ENCODE measurements at regions not wholly inside any gene's neighbourhood (a gene's known extent, or its start where the extent isn't known, plus 50 kb on each side); places are given as distances from the start of the nearest gene placed in this dataset.

DNA sequence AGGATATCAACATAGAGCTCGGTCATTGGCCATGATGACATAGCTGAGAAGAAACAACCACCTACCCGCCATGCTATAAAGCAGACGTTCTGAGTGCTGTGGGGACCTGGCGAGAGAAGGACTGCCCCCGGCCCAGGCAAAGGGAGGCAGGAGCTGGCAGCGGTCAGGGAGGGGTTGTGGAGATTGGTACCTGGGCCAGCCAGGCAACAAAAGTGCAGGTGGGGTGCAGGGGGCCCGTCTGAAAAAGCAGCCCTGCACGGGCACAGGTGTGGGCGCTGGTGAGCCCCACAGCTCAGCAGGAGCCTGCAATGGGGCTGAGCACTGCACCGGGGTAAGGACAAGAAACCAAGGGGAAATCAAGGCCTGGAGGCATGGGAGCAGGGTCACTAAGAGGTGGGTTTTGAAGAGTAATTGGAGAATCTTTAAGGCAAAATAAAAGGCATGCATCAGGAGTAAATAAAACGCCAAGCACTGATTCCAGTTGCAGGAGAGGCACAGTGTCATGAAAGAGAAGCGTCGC is 464.0 kb downstream of the EIPR1 start:
- H2AFZ ChIP-seq (ENCODE audit: low read length), result no peak overlapping the region
- no peaks in the 10 kb centered on the region for H4K20me1 ChIP-seq (ENCODE audit: insufficient read depth, low read length)
- H3K36me3 ChIP-seq (ENCODE audit: insufficient read depth, low read length), result no peaks in the 10 kb centered on the region
- no peak overlapping the region for H3K27ac ChIP-seq (ENCODE audit: low read depth, low read length)
- no peaks in the 10 kb centered on the region for H3K79me2 ChIP-seq (ENCODE audit: insufficient read depth, low read length)
- no peaks in the 10 kb centered on the region for H3K27me3 ChIP-seq (ENCODE audit: insufficient read depth, low read length)
- no peak for DNase-seq (ENCODE audit: insufficient read length, low spot score, missing footprints)
- peaks cover 2% of the 10 kb centered on the region for H3K9me3 ChIP-seq (ENCODE audit: low read depth, low read length)
- no peak overlapping the region for H3K4me3 ChIP-seq (ENCODE audit: insufficient read depth, low read length)
- H3K4me2 ChIP-seq (ENCODE audit: insufficient read depth, low read length), result no peak overlapping the region
- no peaks in the 10 kb centered on the region for H3K4me1 ChIP-seq (ENCODE audit: insufficient read depth, low read length)
- TF ChIP-seq, protein P1, sequence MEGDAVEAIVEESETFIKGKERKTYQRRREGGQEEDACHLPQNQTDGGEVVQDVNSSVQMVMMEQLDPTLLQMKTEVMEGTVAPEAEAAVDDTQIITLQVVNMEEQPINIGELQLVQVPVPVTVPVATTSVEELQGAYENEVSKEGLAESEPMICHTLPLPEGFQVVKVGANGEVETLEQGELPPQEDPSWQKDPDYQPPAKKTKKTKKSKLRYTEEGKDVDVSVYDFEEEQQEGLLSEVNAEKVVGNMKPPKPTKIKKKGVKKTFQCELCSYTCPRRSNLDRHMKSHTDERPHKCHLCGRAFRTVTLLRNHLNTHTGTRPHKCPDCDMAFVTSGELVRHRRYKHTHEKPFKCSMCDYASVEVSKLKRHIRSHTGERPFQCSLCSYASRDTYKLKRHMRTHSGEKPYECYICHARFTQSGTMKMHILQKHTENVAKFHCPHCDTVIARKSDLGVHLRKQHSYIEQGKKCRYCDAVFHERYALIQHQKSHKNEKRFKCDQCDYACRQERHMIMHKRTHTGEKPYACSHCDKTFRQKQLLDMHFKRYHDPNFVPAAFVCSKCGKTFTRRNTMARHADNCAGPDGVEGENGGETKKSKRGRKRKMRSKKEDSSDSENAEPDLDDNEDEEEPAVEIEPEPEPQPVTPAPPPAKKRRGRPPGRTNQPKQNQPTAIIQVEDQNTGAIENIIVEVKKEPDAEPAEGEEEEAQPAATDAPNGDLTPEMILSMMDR (IDR thresholded peaks at IDR 0.05; ENCODE audit: extremely low read depth, low read depth, low read length), result no peak

- Histone ChIP-seq H3K27me3 (ENCODE audit: insufficient read depth, low read length) (no peaks in the 10 kb centered on the region), H2AFZ (ENCODE audit: low read length) (no peak overlapping the region), H3K4me1 (ENCODE audit: insufficient read depth, low read length) (no peaks in the 10 kb centered on the region), H3K4me2 (ENCODE audit: insufficient read depth, low read length) (no peak overlapping the region), H3K4me3 (ENCODE audit: insufficient read depth, low read length) (no peak overlapping the region), H3K36me3 (ENCODE audit: insufficient read depth, low read length) (no peaks in the 10 kb centered on the region), H3K9me3 (ENCODE audit: low read depth, low read length) (peaks cover 2% of the 10 kb centered on the region), H3K79me2 (ENCODE audit: insufficient read depth, low read length) (no peaks in the 10 kb centered on the region), H4K20me1 (ENCODE audit: insufficient read depth, low read length) (no peaks in the 10 kb centered on the region), H3K27ac (ENCODE audit: low read depth, low read length) (no peak overlapping the region)
- TF ChIP-seq, protein P1 (IDR thresholded peaks at IDR 0.05; ENCODE audit: extremely low read depth, low read depth, low read length), result no peak
- DNase-seq (ENCODE audit: insufficient read length, low spot score, missing footprints), result no peak
Observed at GRCh38 chr2:2912731-2913130, 464.9 kb downstream of the EIPR1 start.

DNA sequence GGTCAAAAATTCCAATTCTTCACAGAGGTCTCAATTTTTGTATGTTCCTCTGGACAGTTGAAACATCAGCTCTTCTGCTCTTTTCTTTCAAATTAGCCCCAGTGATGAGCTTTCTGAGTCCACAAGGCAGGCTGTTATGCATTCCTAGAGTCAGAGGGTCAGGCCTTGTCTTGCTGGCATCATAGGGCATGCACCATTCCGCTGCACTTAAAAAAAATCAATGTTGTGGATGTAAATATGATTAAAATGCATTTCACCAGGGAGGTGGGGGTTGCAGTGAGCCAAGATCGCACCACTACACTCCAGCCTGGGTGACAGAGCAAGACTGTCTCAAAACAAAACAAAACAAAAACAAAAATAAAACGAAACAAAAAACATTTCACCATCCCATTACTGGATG is 465.3 kb downstream of the EIPR1 start:
- H4K20me1 ChIP-seq (ENCODE audit: insufficient read depth, low read length), result no peaks in the 10 kb centered on the region
- no peaks in the 10 kb centered on the region for H3K27me3 ChIP-seq (ENCODE audit: insufficient read depth, low read length)
- H3K4me3 ChIP-seq (ENCODE audit: insufficient read depth, low read length), result no peak overlapping the region
- no peak for DNase-seq (ENCODE audit: insufficient read length, low spot score, missing footprints)
- no peaks in the 10 kb centered on the region for H3K36me3 ChIP-seq (ENCODE audit: insufficient read depth, low read length)
- no peaks in the 10 kb centered on the region for H3K79me2 ChIP-seq (ENCODE audit: insufficient read depth, low read length)
- no peaks in the 10 kb centered on the region for H3K4me1 ChIP-seq (ENCODE audit: insufficient read depth, low read length)
- no peak overlapping the region for H3K27ac ChIP-seq (ENCODE audit: low read depth, low read length)
- TF ChIP-seq, protein P1 (IDR thresholded peaks at IDR 0.05; ENCODE audit: extremely low read depth, low read depth, low read length), result no peak
- H3K4me2 ChIP-seq (ENCODE audit: insufficient read depth, low read length), result no peak overlapping the region
- peaks cover 2% of the 10 kb centered on the region for H3K9me3 ChIP-seq (ENCODE audit: low read depth, low read length)
- H2AFZ ChIP-seq (ENCODE audit: low read length), result no peak overlapping the region

GRCh38 chr2:2910259-2910658 is 467.4 kb downstream of the EIPR1 start:
- Histone ChIP-seq H3K4me3 (ENCODE audit: insufficient read depth, low read length) (no peak overlapping the region), H4K20me1 (ENCODE audit: insufficient read depth, low read length) (no peaks in the 10 kb centered on the region), H3K36me3 (ENCODE audit: insufficient read depth, low read length) (no peaks in the 10 kb centered on the region), H3K4me2 (ENCODE audit: insufficient read depth, low read length) (no peak overlapping the region), H3K4me1 (ENCODE audit: insufficient read depth, low read length) (no peaks in the 10 kb centered on the region), H3K79me2 (ENCODE audit: insufficient read depth, low read length) (no peaks in the 10 kb centered on the region), H3K27me3 (ENCODE audit: insufficient read depth, low read length) (no peaks in the 10 kb centered on the region), H3K9me3 (ENCODE audit: low read depth, low read length) (no peaks in the 10 kb centered on the region), H2AFZ (ENCODE audit: low read length) (no peak overlapping the region), H3K27ac (ENCODE audit: low read depth, low read length) (no peak overlapping the region)
- DNase-seq (ENCODE audit: insufficient read length, low spot score, missing footprints), result no peak
- TF ChIP-seq, protein P1 (IDR thresholded peaks at IDR 0.05; ENCODE audit: extremely low read depth, low read depth, low read length), result no peak

All from osteoblast (primary cell).